Sigmoid colon (tissue), 6 donors: ENCODE measurements at regions not wholly inside any gene's neighbourhood (a gene's known extent, or its start where the extent isn't known, plus 50 kb on each side); places are given as distances from the start of the nearest gene placed in this dataset.

Experiments
- DNase-seq: peaks from one replicate; pipeline ENCODE4 v3.0.0-alpha.2; 2019
- H3K27ac ChIP-seq, 4 donors: fragments of 200-600 bp; sonication (generic); one replicate each; pipeline ENCODE4 v1.5.1; 2016 to 2019; ENCODE audit warnings: mild to moderate bottlenecking in 1 of 4
- H3K27me3 ChIP-seq, 3 donors: fragments of 200-600 bp; sonication (generic); one replicate each; pipeline ENCODE4 v1.5.1; 2019; ENCODE audit warnings: mild to moderate bottlenecking in 1 of 3
- H3K36me3 ChIP-seq, 4 donors: fragments of 200-600 bp; sonication (generic); one replicate each; pipeline ENCODE4 v1.5.1; 2016 to 2019
- H3K4me1 ChIP-seq, 4 donors: fragments of 200-600 bp; sonication (generic); one replicate each; pipeline ENCODE4 v1.5.1; 2017 to 2019
- H3K4me3 ChIP-seq, 4 donors: fragments of 200-600 bp; sonication (generic); one replicate each; pipeline ENCODE4 v1.5.1; 2017 to 2019; ENCODE audit warnings: mild to moderate bottlenecking in 2 of 4, moderate library complexity in 1 of 4
- H3K9me3 ChIP-seq, 4 donors: fragments of 200-600 bp in 3 of 4; sonication (generic) in 3 of 4; one replicate each; pipeline versions ENCODE4 v1.5.1 to v1.6.1; 2013 to 2019
- EP300 ChIP-seq, 4 donors: sonication (generic); formaldehyde crosslinking; IDR thresholded peaks; one replicate each; pipeline ENCODE4 v1.6.1; 2017; ENCODE audit warnings: antibody characterized with exemption in 4 of 4
- POLR2A ChIP-seq, 2 donors: fragments of 450-650 bp; IDR thresholded peaks; one replicate each; pipeline ENCODE4 v1.6.1; 2016; ENCODE audit warnings: antibody characterized with exemption in 2 of 2, mild to moderate bottlenecking in 2 of 2, moderate library complexity in 2 of 2
- POLR2AphosphoS5 ChIP-seq, 4 donors: sonication (generic); formaldehyde crosslinking; IDR thresholded peaks; one replicate each; pipeline ENCODE4 v1.6.1; 2017; ENCODE audit warnings: antibody characterized with exemption in 4 of 4
- WGBS, 2 donors: extraction: QIAGEN DNeasy Blood & Tissue Kit; methylation state at CpG; one replicate each; pipeline ENCODE4 v1.1.7; 2013; 5-methylcytosine and 5-hydroxymethylcytosine counted together
- intact Hi-C: fragments of 100-400 bp; cut with DNase I; formaldehyde crosslinking; loops from one replicate; pipeline ENCODE4 v1.15.1; 2023
- TF ChIP-seq, protein P1 (sequence below), 4 experiments: fragments of 450-650 bp in 3 of 4; fragments of 200-600 bp in 1 of 4; IDR thresholded peaks; one replicate each; pipeline ENCODE4 v1.5.1; 2016 to 2019; ENCODE audit warnings: antibody characterized with exemption in 4 of 4, mild to moderate bottlenecking in 3 of 4, moderate library complexity in 2 of 4
- donor health status: healthy with polysubstance abuse.
- donor health status: healthy.

DNA sequence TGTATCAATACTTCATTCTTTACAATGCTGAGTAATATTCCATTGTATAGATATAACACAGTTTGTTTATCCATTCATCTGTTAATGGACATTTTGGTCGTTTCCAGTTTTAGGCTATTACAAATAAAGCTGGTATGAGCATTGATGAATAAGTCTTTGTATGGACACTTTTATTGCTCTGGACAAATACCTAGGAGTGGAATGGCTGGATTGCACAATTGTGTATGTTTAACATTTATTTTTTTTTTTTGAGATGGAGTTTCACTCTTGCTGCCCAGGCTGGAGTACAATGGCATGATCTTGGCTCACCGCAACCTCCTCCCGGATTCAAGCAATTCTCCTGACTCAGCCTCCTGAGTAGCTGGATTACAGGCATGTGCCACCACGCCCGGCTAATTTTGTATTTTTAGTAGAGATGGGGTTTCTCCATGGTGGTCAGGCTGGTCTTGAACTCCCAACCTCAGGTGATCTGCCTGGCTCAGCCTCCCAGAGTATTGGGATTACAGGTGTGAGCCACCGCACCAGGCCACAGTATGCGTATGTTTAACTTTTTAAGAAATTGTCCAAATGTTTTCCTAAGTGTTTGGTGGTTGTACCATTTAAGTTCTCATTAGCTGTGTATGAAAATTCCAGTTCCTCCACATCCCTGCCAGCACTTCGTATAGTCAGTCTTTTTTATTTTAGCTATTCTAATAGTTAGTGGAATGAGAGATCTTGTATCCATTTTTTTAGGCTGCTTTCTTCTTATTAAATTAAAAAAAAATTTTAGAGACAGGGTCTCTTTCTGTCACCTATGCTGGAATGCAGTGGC lies 194.9 kb upstream of the HAAO start:
- no peaks in the 10 kb centered on the region for H3K4me1 ChIP-seq
- peak; percentile 39 for DNase-seq
- TF ChIP-seq, protein P1, sequence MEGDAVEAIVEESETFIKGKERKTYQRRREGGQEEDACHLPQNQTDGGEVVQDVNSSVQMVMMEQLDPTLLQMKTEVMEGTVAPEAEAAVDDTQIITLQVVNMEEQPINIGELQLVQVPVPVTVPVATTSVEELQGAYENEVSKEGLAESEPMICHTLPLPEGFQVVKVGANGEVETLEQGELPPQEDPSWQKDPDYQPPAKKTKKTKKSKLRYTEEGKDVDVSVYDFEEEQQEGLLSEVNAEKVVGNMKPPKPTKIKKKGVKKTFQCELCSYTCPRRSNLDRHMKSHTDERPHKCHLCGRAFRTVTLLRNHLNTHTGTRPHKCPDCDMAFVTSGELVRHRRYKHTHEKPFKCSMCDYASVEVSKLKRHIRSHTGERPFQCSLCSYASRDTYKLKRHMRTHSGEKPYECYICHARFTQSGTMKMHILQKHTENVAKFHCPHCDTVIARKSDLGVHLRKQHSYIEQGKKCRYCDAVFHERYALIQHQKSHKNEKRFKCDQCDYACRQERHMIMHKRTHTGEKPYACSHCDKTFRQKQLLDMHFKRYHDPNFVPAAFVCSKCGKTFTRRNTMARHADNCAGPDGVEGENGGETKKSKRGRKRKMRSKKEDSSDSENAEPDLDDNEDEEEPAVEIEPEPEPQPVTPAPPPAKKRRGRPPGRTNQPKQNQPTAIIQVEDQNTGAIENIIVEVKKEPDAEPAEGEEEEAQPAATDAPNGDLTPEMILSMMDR (IDR thresholded peaks at IDR 0.05), result no peak
- TF ChIP-seq POLR2A (IDR thresholded peaks at IDR 0.05) (no peak), EP300 (IDR thresholded peaks at IDR 0.05) (no peak), POLR2AphosphoS5 (IDR thresholded peaks at IDR 0.05) (no peak)
- no peak overlapping the region for H3K4me3 ChIP-seq
- H3K27me3 ChIP-seq, result no peaks in the 10 kb centered on the region
- no peak overlapping the region for H3K27ac ChIP-seq
- 53 to 84% methylated on average over 8 of the region's 8 CpGs for WGBS, 2 donors
- no peaks in the 10 kb centered on the region for H3K36me3 ChIP-seq
- intact Hi-C loops, result no loop called here
- no peaks in the 10 kb centered on the region for H3K9me3 ChIP-seq

DNA sequence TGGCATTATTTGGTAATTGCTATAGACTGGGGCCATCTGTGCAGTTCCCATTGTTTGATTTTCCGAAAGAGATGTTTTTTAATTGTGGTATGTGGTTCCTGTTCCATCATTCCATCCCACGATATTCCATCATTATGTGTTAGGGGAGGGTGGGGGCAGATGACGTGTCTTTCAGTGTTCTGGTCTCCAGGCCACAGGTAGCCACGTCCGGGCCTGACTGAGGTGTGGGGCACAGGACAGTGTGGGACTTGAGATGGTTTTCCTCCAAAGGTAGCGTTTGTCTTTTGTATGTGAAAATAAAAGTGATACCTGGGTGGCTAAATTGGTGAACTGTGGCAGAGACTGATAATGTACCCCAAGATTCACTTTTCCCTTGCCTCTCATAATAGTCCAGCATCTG lies 192.2 kb upstream of the HAAO start:
- H3K4me1 ChIP-seq, result no peaks in the 10 kb centered on the region
- no peaks in the 10 kb centered on the region for H3K36me3 ChIP-seq
- no peaks in the 10 kb centered on the region for H3K9me3 ChIP-seq
- intact Hi-C loops, result no loop called here
- no peak overlapping the region for H3K27ac ChIP-seq
- 91% methylated on average over 6 of the region's 6 CpGs for WGBS, 2 donors
- H3K27me3 ChIP-seq, result no peaks in the 10 kb centered on the region
- H3K4me3 ChIP-seq, result no peak overlapping the region
- DNase-seq, result no peak
- TF ChIP-seq, protein P1 (IDR thresholded peaks at IDR 0.05), result no peak
- no peak for TF ChIP-seq EP300 (IDR thresholded peaks at IDR 0.05)
- no peak for TF ChIP-seq POLR2A (IDR thresholded peaks at IDR 0.05)

DNA sequence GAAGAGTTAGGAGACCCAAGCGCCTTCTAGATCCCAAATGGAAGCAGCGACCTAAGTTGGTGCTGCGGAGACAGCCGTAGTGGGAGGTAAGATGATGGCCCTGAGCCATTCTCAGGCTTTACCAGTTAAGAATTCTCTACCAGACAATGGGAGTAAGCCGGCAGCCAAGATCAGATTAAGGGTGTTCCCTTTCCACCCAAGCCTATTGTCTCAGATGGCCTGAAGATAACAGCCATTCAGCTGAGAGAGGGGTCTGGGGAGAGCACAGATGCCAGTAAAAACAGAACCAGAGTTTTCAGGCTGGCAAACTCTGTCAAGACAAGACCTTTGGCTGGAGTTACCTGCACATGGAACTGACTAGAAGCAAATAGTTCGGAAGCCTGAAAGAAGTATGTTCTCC lies 191.7 kb upstream of the HAAO start:
- no peak overlapping the region for H3K27ac ChIP-seq
- H3K4me1 ChIP-seq, result no peaks in the 10 kb centered on the region
- no peaks in the 10 kb centered on the region for H3K36me3 ChIP-seq
- no peaks in the 10 kb centered on the region for H3K9me3 ChIP-seq
- 90 to 91% methylated on average over 6 of the region's 6 CpGs for WGBS, 2 donors
- DNase-seq, result no peak
- no peak for TF ChIP-seq POLR2A (IDR thresholded peaks at IDR 0.05)
- TF ChIP-seq, protein P1 (IDR thresholded peaks at IDR 0.05), result no peak
- TF ChIP-seq EP300 (IDR thresholded peaks at IDR 0.05), result no peak
- no peak for TF ChIP-seq POLR2AphosphoS5 (IDR thresholded peaks at IDR 0.05)
- H3K27me3 ChIP-seq, result no peaks in the 10 kb centered on the region
- no peak overlapping the region for H3K4me3 ChIP-seq
- intact Hi-C loops, result no loop called here

DNA sequence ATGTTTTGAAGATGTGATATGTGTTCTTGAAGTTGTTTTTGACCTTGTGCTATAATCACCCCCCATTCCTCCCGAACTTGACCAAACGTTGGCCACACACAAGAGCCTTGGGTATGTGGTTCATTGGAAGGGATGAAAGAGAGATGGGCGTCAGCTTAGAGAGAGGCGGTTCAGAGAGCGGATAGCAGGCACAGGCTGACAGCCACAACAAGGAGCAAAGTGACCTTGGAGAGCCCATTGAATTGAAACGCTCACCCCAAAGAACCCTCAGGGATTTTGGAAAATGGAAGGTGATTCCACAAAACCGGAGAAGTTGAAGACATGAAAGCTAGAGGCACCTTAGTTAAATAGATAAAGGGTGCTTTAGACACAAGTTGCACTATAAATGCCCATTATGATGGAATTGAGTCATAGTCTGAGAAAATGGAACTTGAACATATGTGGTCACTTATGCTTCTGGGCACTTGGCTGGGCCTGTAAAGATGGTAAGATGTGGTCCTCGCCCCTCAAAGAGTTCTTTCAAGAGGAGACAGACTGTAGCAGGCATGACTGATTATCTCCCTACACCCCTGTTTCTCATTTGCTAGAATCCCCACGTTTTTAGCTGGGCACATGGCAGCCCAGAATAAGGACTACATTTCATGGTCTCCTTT lies 188.5 kb upstream of the HAAO start:
- H3K27me3 ChIP-seq, result no peaks in the 10 kb centered on the region
- H3K4me3 ChIP-seq, result no peak overlapping the region
- WGBS, 2 donors, result 86 to 88% methylated on average over 9 of the region's 9 CpGs
- H3K36me3 ChIP-seq, result no peaks in the 10 kb centered on the region
- no peaks in the 10 kb centered on the region for H3K4me1 ChIP-seq
- no peaks in the 10 kb centered on the region for H3K9me3 ChIP-seq
- TF ChIP-seq EP300 (IDR thresholded peaks at IDR 0.05) (no peak), POLR2A (IDR thresholded peaks at IDR 0.05) (no peak), POLR2AphosphoS5 (IDR thresholded peaks at IDR 0.05) (no peak)
- TF ChIP-seq, protein P1 (IDR thresholded peaks at IDR 0.05), result no peak
- H3K27ac ChIP-seq, result no peak overlapping the region
- intact Hi-C loops, result no loop called here
- DNase-seq, result no peak
